HepG2 (cell line): ENCODE measurements at regions not wholly inside any gene's neighbourhood (a gene's known extent, or its start where the extent isn't known, plus 50 kb on each side); places are given as distances from the start of the nearest gene placed in this dataset.

Source experiments
- ATM ChIP-seq: fragments of 450-650 bp; IDR thresholded peaks from 2 replicates; pipeline ENCODE4 v1.7.1; 2017; ENCODE audit warnings: mild to moderate bottlenecking, borderline replicate concordance
- BORCS8-MEF2B ChIP-seq: sonication (generic); formaldehyde crosslinking; IDR thresholded peaks from 2 replicates; pipeline ENCODE4 v1.8.0; 2022; ENCODE audit warnings: mild to moderate bottlenecking, missing genetic modification reagents
- CBFB ChIP-seq: sonication (generic); formaldehyde crosslinking; IDR thresholded peaks from 2 replicates; pipeline ENCODE4 v1.4.0; 2020; ENCODE audit warnings: missing genetic modification reagents
- CENPBD1 ChIP-seq: sonication (generic); formaldehyde crosslinking; IDR thresholded peaks from 2 replicates; pipeline ENCODE4 v1.8.0; 2022; ENCODE audit warnings: missing genetic modification reagents, low read depth, mild to moderate bottlenecking, borderline replicate concordance
- CERS6 ChIP-seq: sonication (generic); formaldehyde crosslinking; IDR thresholded peaks from 2 replicates; pipeline ENCODE4 v1.5.0; 2020; ENCODE audit warnings: missing genetic modification reagents
- FUBP1 ChIP-seq: sonication (generic); formaldehyde crosslinking; IDR thresholded peaks from 2 replicates; pipeline ENCODE4 v1.5.1; 2020; ENCODE audit warnings: missing genetic modification reagents, mild to moderate bottlenecking, borderline replicate concordance
- HNRNPL ChIP-seq: fragments of 200-400 bp; formaldehyde crosslinking; IDR thresholded peaks from 2 replicates; pipeline ENCODE4 v1.6.1; 2017; ENCODE audit warnings: mild to moderate bottlenecking, low read depth, low read length
- JDP2 ChIP-seq: sonication (generic); formaldehyde crosslinking; IDR thresholded peaks from 2 replicates; pipeline ENCODE4 v1.8.1; 2022; ENCODE audit warnings: missing genetic modification reagents, borderline replicate concordance
- KAT8 ChIP-seq: IDR thresholded peaks from 2 replicates; pipeline ENCODE4 v1.6.1; 2016; ENCODE audit warnings: missing genetic modification reagents, missing compliant biosample characterization
- KLF16 ChIP-seq, 2 experiments: sonication (generic) in 1 of 2; formaldehyde crosslinking in 1 of 2; IDR thresholded peaks; 2 replicates each; pipeline versions ENCODE4 v1.6.1 to v1.8.0; 2016 to 2023; ENCODE audit warnings: missing genetic modification reagents in 2 of 2, missing compliant biosample characterization in 1 of 2
- NFIC ChIP-seq: IDR thresholded peaks from 2 replicates; pipeline ENCODE4 v1.6.1; 2012; ENCODE audit warnings: mild to moderate bottlenecking, low read length, inconsistent platforms
- RARA ChIP-seq: IDR thresholded peaks from 2 replicates; pipeline ENCODE4 v1.6.1; 2016; ENCODE audit warnings: missing genetic modification reagents, missing compliant biosample characterization
- SMC3 ChIP-seq: IDR thresholded peaks from 2 replicates; pipeline ENCODE4 v1.6.1; 2011; ENCODE audit warnings: low read length, improper control_type of control experiment
- SMYD3 ChIP-seq: sonication (generic); formaldehyde crosslinking; IDR thresholded peaks from 2 replicates; pipeline ENCODE4 v1.8.1; 2023; ENCODE audit warnings: mild to moderate bottlenecking, missing genetic modification reagents
- SP140L ChIP-seq: sonication (generic); formaldehyde crosslinking; IDR thresholded peaks from 2 replicates; pipeline ENCODE4 v1.4.0; 2020; ENCODE audit warnings: missing genetic modification reagents, borderline replicate concordance
- ZBTB38 ChIP-seq: sonication (generic); formaldehyde crosslinking; IDR thresholded peaks from 2 replicates; pipeline ENCODE4 v1.5.1; 2020; ENCODE audit warnings: mild to moderate bottlenecking, missing genetic modification reagents
- ZGPAT ChIP-seq: IDR thresholded peaks from 2 replicates; pipeline ENCODE4 v1.6.1; 2016; ENCODE audit warnings: mild to moderate bottlenecking
- ZIK1 ChIP-seq: sonication (generic); formaldehyde crosslinking; IDR thresholded peaks from 2 replicates; pipeline ENCODE4 v1.5.0; 2020; ENCODE audit warnings: mild to moderate bottlenecking, low read depth, missing genetic modification reagents, borderline replicate concordance
- ZMYM4 ChIP-seq: sonication (generic); formaldehyde crosslinking; IDR thresholded peaks from 2 replicates; pipeline ENCODE4 v1.8.1; 2023; ENCODE audit warnings: mild to moderate bottlenecking, missing genetic modification reagents
- ZNF20 ChIP-seq: sonication (generic); formaldehyde crosslinking; IDR thresholded peaks from 2 replicates; pipeline ENCODE4 v1.4.0; 2020; ENCODE audit warnings: mild to moderate bottlenecking, moderate library complexity, missing genetic modification reagents
- ZNF275 ChIP-seq: sonication (generic); formaldehyde crosslinking; IDR thresholded peaks from 2 replicates; pipeline ENCODE4 v1.8.0; 2022; ENCODE audit warnings: missing genetic modification reagents, mild to moderate bottlenecking, inconsistent platforms, borderline replicate concordance
- ZNF296 ChIP-seq: sonication (generic); formaldehyde crosslinking; conservative IDR thresholded peaks from 2 replicates; pipeline ENCODE4 v1.5.0; 2020; ENCODE audit warnings: mild to moderate bottlenecking, missing genetic modification reagents
- ZNF317 ChIP-seq: sonication (generic); formaldehyde crosslinking; IDR thresholded peaks from 2 replicates; pipeline ENCODE4 v1.5.0; 2020; ENCODE audit warnings: mild to moderate bottlenecking, missing genetic modification reagents
- ZNF383 ChIP-seq: sonication (generic); formaldehyde crosslinking; IDR thresholded peaks from 2 replicates; pipeline ENCODE4 v1.4.0; 2020; ENCODE audit warnings: missing genetic modification reagents, mild to moderate bottlenecking, borderline replicate concordance
- ZNF562 ChIP-seq: sonication (generic); formaldehyde crosslinking; IDR thresholded peaks from 2 replicates; pipeline ENCODE4 v1.8.0; 2022; ENCODE audit warnings: missing genetic modification reagents, borderline replicate concordance
- ZNF773 ChIP-seq: sonication (generic); formaldehyde crosslinking; IDR thresholded peaks from 2 replicates; pipeline ENCODE4 v1.4.0; 2020; ENCODE audit warnings: missing genetic modification reagents, borderline replicate concordance

GRCh38 chr13:33937373-33938098 lies 119.6 kb downstream of the RFC3 start (continued):
- TF ChIP-seq SP140L (CRISPR knock-in tag) (no peak), ZNF773 (no peak), RARA (CRISPR knock-in tag) (no peak), ZNF317 (CRISPR knock-in tag) (no peak), HNRNPL (no peak), ZNF296 (no peak), ZBTB38 (CRISPR knock-in tag) (no peak), SMYD3 (CRISPR knock-in tag) (no peak), ZMYM4 (CRISPR knock-in tag) (peak; percentile 48; the same call in 1 of the 2 replicates), ZIK1 (CRISPR knock-in tag) (no peak), ZGPAT (CRISPR knock-in tag) (peak; percentile 38; the same call in 1 of the 2 replicates), CENPBD1 (CRISPR knock-in tag) (no peak), CBFB (CRISPR knock-in tag) (no peak), CERS6 (CRISPR knock-in tag) (no peak), JDP2 (CRISPR knock-in tag) (no peak), ZNF383 (no peak), NFIC (no peak), ATM (no peak), ZNF20 (CRISPR knock-in tag) (no peak), ZNF275 (CRISPR knock-in tag) (no peak), ZNF562 (CRISPR knock-in tag) (no peak), FUBP1 (CRISPR knock-in tag) (no peak), KAT8 (no peak), KLF16 (CRISPR knock-in tag; IDR thresholded peaks at IDR 0.05) (peak in 1 of 2 experiments; percentile 31; a peak in 1 of 4 replicates), SMC3 (no peak), BORCS8-MEF2B (CRISPR knock-in tag) (no peak)
